ACC112 (cell line): ENCODE measurements at regions not wholly inside any gene's neighbourhood (a gene's known extent, or its start where the extent isn't known, plus 50 kb on each side); places are given as distances from the start of the nearest gene placed in this dataset.

Experiments
- H2AFZ ChIP-seq: fragments of 200-600 bp; sonication (generic); one replicate; pipeline ENCODE4 v1.6.0; 2017; ENCODE audit warnings: antibody characterized with exemption, low read length; ENCODE audit not compliant: unreplicated experiment
- H3K27ac ChIP-seq: fragments of 200-600 bp; sonication (generic); 2 replicates; pipeline ENCODE4 v1.5.1; 2014; ENCODE audit warnings: low read depth, mild to moderate bottlenecking, antibody characterized with exemption, low read length, moderate library complexity
- H3K27me3 ChIP-seq: fragments of 200-600 bp; sonication (generic); 2 replicates; pipeline ENCODE4 v1.6.1; 2014; ENCODE audit warnings: mild to moderate bottlenecking, antibody characterized with exemption, low read length, moderate library complexity, mixed read lengths; ENCODE audit not compliant: insufficient read depth
- H3K36me3 ChIP-seq: fragments of 200-600 bp; sonication (generic); 2 replicates; pipeline ENCODE4 v1.6.1; 2016; ENCODE audit warnings: mild to moderate bottlenecking, antibody characterized with exemption, low read length, moderate library complexity, mixed read lengths; ENCODE audit not compliant: insufficient read depth
- H3K4me1 ChIP-seq: fragments of 200-600 bp; sonication (generic); one replicate; pipeline ENCODE4 v1.6.1; 2016; ENCODE audit warnings: low read length, mixed read lengths; ENCODE audit not compliant: insufficient read depth, unreplicated experiment, control insufficient read depth
- H3K4me3 ChIP-seq: fragments of 200-600 bp; sonication (generic); 2 replicates; pipeline ENCODE4 v1.5.1; 2014; ENCODE audit warnings: mild to moderate bottlenecking, low read depth, low read length
- H3K79me2 ChIP-seq: fragments of 200-600 bp; sonication (generic); one replicate; pipeline ENCODE4 v1.6.0; 2016; ENCODE audit warnings: low read length; ENCODE audit not compliant: control insufficient read depth, unreplicated experiment, insufficient read depth

- H3K36me3 ChIP-seq, result no peaks in the 10 kb centered on the region
- no peaks in the 10 kb centered on the region for H3K27me3 ChIP-seq
Measured at GRCh38 chr2:186036862-186037449, 298.4 kb downstream of the FSIP2 start.

GRCh38 chr2:186042207-186043028 lies 303.8 kb downstream of the FSIP2 start:
- Histone ChIP-seq H3K27me3 (no peaks in the 10 kb centered on the region), H3K36me3 (no peaks in the 10 kb centered on the region), H3K27ac (no peak overlapping the region), H3K4me1 (no peaks in the 10 kb centered on the region), H2AFZ (no peak overlapping the region), H3K79me2 (no peaks in the 10 kb centered on the region), H3K4me3 (no peak overlapping the region)

More at GRCh38 chr2:186036862-186037449, 298.4 kb downstream of the FSIP2 start:
- no peak overlapping the region for H3K27ac ChIP-seq
- no peak overlapping the region for H3K4me3 ChIP-seq
- H2AFZ ChIP-seq, result no peak overlapping the region
- H3K79me2 ChIP-seq, result no peaks in the 10 kb centered on the region
- H3K4me1 ChIP-seq, result no peaks in the 10 kb centered on the region

GRCh38 chr2:186044761-186045160 lies 306.2 kb downstream of the FSIP2 start:
- Histone ChIP-seq H3K79me2 (no peaks in the 10 kb centered on the region), H3K4me1 (no peaks in the 10 kb centered on the region), H3K27ac (no peak overlapping the region), H3K36me3 (no peaks in the 10 kb centered on the region), H3K27me3 (no peaks in the 10 kb centered on the region), H2AFZ (no peak overlapping the region), H3K4me3 (no peak overlapping the region)

- Histone ChIP-seq H3K27me3 (no peaks in the 10 kb centered on the region), H3K27ac (no peak overlapping the region), H3K79me2 (no peaks in the 10 kb centered on the region), H3K36me3 (no peaks in the 10 kb centered on the region), H3K4me1 (no peaks in the 10 kb centered on the region), H2AFZ (no peak overlapping the region), H3K4me3 (no peak overlapping the region)
Measured at GRCh38 chr2:186052930-186053329, 314.3 kb downstream of the FSIP2 start.

GRCh38 chr2:186058614-186059013 lies 320.0 kb downstream of the FSIP2 start:
- Histone ChIP-seq H3K4me1 (peaks cover 14% of the 10 kb centered on the region), H3K27ac (no peak overlapping the region), H2AFZ (no peak overlapping the region), H3K4me3 (no peak overlapping the region), H3K36me3 (no peaks in the 10 kb centered on the region), H3K79me2 (no peaks in the 10 kb centered on the region), H3K27me3 (no peaks in the 10 kb centered on the region)

GRCh38 chr2:186059096-186059495 lies 320.5 kb downstream of the FSIP2 start:
- H3K27me3 ChIP-seq, result no peaks in the 10 kb centered on the region
- H3K36me3 ChIP-seq, result no peaks in the 10 kb centered on the region
- no peaks in the 10 kb centered on the region for H3K79me2 ChIP-seq
- H3K4me3 ChIP-seq, result no peak overlapping the region
- H3K27ac ChIP-seq, result no peak overlapping the region
- peaks cover 14% of the 10 kb centered on the region for H3K4me1 ChIP-seq
- no peak overlapping the region for H2AFZ ChIP-seq

GRCh38 chr2:186060744-186061440 lies 322.3 kb downstream of the FSIP2 start:
- no peaks in the 10 kb centered on the region for H3K36me3 ChIP-seq
- H3K27ac ChIP-seq, result no peak overlapping the region
- no peak overlapping the region for H2AFZ ChIP-seq
- no peaks in the 10 kb centered on the region for H3K79me2 ChIP-seq
- peaks cover 14% of the 10 kb centered on the region for H3K4me1 ChIP-seq
- no peaks in the 10 kb centered on the region for H3K27me3 ChIP-seq
- H3K4me3 ChIP-seq, result no peak overlapping the region

- no peaks in the 10 kb centered on the region for H3K27me3 ChIP-seq
- H3K36me3 ChIP-seq, result no peaks in the 10 kb centered on the region
- no peaks in the 10 kb centered on the region for H3K79me2 ChIP-seq
- H3K4me1 ChIP-seq, result peaks cover 14% of the 10 kb centered on the region
- no peak overlapping the region for H2AFZ ChIP-seq
- H3K27ac ChIP-seq, result no peak overlapping the region
- no peak overlapping the region for H3K4me3 ChIP-seq
Measured at GRCh38 chr2:186064507-186064906, 325.9 kb downstream of the FSIP2 start.

- H3K27me3 ChIP-seq, result no peaks in the 10 kb centered on the region
- no peak overlapping the region for H3K27ac ChIP-seq
- H3K79me2 ChIP-seq, result no peaks in the 10 kb centered on the region
- H3K4me3 ChIP-seq, result no peak overlapping the region
- no peaks in the 10 kb centered on the region for H3K36me3 ChIP-seq
- H2AFZ ChIP-seq, result no peak overlapping the region
- H3K4me1 ChIP-seq, result peaks cover 8% of the 10 kb centered on the region
Measured at GRCh38 chr2:186065491-186065890, 326.9 kb downstream of the FSIP2 start.

GRCh38 chr2:186068139-186068801 lies 329.7 kb downstream of the FSIP2 start:
- no peaks in the 10 kb centered on the region for H3K27me3 ChIP-seq
- H3K36me3 ChIP-seq, result no peaks in the 10 kb centered on the region
- H3K27ac ChIP-seq, result no peak overlapping the region
- H2AFZ ChIP-seq, result no peak overlapping the region
- H3K4me3 ChIP-seq, result no peak overlapping the region
- H3K79me2 ChIP-seq, result no peaks in the 10 kb centered on the region
- no peaks in the 10 kb centered on the region for H3K4me1 ChIP-seq
